ENCODE measurements at regions not wholly inside any gene's neighbourhood (a gene's known extent, or its start where the extent isn't known, plus 50 kb on each side); places are given as distances from the start of the nearest gene placed in this dataset.

DNA sequence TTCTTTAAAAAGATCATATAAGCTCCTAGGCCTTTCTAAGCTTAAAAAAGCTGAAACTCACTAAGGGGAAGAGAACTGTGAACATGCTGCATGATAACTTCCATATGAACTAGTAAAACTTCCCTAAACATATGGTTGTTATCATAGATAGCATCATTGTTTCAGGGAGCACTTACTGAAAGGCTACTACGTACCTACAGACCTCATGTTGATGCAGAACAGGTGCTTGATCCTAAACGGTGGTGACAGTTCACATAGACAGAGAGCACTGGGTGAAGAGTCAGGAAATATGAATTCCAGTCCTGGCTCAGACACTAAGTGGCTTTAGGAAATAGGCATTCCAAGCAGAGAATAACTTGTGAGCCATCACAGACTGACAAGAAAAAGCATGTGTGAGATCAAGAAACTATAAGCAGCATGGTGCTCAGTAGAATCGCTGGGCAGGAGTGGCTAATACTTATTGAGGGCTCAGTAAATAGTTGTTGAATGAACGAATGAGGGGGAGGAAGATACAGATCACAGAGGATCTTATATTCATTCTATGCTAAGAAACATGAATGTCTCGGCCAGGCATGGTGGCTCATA lies 78.4 kb upstream of the NUDT4 start:
- DNase-seq = no peak

DNA sequence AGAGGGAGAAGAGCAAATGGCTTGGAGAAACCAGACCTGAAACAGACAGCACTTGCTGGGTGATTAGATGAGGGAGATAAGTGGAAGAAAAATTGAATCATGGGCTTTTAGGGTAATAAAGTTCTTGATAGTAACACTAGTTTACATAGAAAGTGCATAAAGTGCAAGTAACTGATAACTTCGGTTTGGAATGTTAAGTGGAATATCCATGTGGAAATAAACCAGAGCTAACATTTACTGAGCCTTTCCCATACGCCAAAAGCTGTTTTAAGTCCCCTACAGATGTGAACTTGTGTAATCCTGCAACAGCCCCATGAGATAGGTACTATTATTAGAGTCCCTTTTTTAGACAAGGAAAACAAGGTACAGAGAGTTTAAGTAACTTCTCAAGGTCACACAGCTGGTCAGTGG lies 77.1 kb upstream of the NUDT4 start:
- no peak for DNase-seq

GRCh38 chr12:93302331-93303229 lies 75.1 kb upstream of the NUDT4 start:
- DNase-seq = peak; percentile 29

DNA sequence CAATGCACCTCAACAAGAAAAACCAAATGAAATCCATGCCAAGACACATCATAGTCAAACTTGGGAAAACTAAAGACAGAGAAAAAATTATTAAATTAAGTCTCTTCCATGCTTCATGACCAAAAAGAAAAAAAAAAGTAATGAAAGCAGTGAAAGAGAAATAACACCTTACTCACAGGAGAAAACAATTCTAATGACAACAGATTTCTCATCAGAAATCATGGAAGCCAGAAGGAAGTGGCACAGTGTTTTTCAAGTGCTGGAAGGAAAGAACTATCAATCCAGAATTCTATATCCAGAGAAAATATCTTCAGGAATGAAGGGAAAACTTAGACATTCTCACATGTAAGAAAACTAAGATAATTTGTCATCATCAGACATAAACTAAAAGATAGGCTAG lies 71.1 kb upstream of the NUDT4 start:
- no peak for DNase-seq

- no peak for DNase-seq
Measured at GRCh38 chr12:93308281-93308680, 69.4 kb upstream of the NUDT4 start.

- DNase-seq = no peak
Measured at GRCh38 chr12:93311827-93312226, 65.9 kb upstream of the NUDT4 start.

DNA sequence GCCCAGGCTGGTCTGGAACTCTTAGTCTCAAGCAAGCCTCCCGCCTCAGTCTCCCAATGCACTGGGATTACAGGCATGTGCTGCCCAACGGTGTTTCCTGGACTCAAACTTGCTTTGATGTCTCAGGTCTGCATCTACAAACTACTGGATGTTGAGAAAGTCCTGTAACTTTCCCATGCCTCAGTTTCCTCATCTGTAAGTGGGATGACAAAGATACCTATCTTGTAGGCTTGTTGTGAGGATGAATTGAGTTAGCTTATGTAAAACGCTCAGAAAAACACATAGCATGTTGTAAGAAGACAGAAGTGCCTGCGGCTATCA lies 63.6 kb upstream of the NUDT4 start:
- no peak for DNase-seq

DNA sequence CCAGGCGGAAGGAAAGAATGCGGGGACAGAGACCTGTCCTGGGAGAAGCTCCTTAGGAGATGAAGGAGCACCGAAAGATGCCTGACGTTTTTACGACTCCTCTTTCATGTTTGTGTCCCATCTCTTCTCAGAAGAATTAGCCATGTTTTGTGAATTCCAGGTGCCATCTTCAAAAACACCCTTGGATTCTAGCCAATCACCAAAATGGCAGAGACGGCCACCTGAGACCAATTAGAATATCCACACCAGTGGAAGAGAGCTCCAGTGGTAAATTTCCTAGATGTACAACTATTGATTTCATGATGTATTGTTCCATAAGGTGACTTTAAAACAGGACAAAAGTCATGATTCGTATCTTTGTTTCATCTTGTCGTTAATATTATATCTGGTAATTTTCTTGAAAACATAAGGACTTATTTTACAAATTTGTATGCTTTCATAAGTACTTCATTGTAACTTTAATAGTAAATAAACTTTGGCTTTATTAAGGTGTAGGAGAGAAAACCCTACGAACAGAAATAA lies 62.3 kb upstream of the NUDT4 start:
- no peak for DNase-seq

DNA sequence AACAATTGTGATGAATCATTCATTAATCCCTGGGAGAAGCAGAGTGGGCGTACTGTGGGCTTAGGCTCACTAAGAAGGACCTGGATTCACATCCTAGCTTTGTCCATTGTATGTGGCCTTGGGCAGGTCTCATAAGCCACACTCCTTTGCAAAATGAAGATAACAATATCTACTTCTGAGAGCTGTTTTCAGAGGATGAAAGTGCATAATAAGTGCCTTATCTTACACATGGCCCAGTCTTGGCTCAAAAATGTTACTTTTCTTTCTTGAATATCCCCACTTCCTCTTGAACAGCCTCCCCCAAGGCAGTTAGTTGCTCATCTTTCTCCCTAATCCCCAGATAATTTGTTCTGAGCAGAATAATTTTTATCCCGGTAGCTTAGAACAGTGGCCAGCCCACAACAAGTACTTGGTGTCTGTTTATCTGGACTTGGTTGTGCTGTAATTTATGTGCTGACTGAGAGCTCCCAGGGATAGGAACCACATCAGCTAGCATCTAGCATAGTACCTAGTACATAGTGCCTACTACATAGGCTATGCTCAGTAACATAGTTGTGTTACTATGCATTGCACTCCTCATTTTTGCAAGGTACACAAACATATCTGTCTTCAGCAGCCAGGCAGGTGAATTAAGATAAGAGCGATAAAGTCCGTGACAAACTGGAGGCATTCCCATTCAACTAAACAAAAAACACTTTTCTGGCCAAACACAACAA lies 61.7 kb upstream of the NUDT4 start:
- DNase-seq = no peak

DNA sequence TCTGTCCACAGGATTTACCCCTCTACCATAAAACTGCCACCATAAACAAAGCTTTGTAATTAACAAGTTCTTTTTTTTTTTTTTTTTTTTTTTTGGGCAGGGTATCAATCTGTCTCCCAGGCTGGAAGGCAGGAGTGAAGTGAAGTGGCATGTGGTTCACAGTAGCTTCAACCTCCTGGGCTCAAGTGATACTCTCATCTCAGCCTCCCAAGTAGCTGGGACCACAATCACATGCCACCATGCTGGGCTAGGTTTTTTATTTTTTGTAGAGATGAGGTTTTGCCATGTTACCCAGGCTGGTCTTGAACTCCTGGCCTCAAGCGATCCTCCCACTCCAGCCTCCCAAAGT lies 61.1 kb upstream of the NUDT4 start:
- no peak for DNase-seq

- DNase-seq = no peak
Measured at GRCh38 chr12:93317227-93317626, 60.5 kb upstream of the NUDT4 start.

- DNase-seq = no peak
Measured at GRCh38 chr12:93318720-93319522, 58.8 kb upstream of the NUDT4 start.

GRCh38 chr12:93319523-93320050 lies 58.1 kb upstream of the NUDT4 start:
- no peak for DNase-seq

DNA sequence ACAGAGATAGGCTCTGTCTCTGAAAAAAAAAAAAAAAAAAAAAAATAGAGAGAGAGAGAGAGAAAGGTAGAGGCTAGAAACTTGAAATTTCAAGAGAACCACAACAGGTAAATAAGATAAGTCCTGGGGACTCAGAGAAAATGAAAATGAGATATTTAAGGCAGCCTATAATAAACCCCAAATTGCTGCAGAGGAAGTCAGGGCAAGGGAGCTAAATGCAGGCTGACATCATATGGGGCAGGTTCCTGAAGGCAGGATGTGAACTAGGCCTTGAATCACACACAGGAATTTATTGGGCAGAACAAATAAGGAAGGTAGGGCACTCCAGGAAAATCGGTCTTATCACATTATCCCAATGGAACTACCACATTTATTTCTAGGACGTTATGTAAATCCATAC lies 54.9 kb upstream of the NUDT4 start:
- DNase-seq = no peak

- DNase-seq = no peak
Measured at GRCh38 chr12:93323625-93324329, 53.9 kb upstream of the NUDT4 start.

GRCh38 chr12:93325855-93326254 lies 51.9 kb upstream of the NUDT4 start:
- DNase-seq = no peak

Measured in muscle of arm (tissue), 1 donor.